BJ (cell line): ENCODE measurements at regions not wholly inside any gene's neighbourhood (a gene's known extent, or its start where the extent isn't known, plus 50 kb on each side); places are given as distances from the start of the nearest gene placed in this dataset.

Experiments
- CTCF ChIA-PET: fragments of 350-600 bp; formaldehyde crosslinking; extraction: SDS; loops from one replicate; lab custom pipeline; 2021; ENCODE audit warnings: antibody characterized with exemption, inconsistent platforms; lab: Yijun Ruan, JAX
- POLR2A ChIA-PET: fragments of 300-600 bp; sonication (Branson Sonifier 250); formaldehyde crosslinking; extraction: SDS; loops from one replicate; lab custom pipeline; 2021; ENCODE audit warnings: antibody characterized with exemption; lab: Charles Lee
- DNase-seq: peaks from one replicate; pipeline ENCODE4 v3.0.0-alpha.2; 2011; ENCODE audit warnings: low read depth
- H3K27me3 ChIP-seq: 2 replicates; pipeline ENCODE4 v1.6.0; 2011; ENCODE audit warnings: low read length; ENCODE audit not compliant: control insufficient read depth, insufficient read depth
- H3K36me3 ChIP-seq: 2 replicates; pipeline ENCODE4 v1.5.1; 2011; ENCODE audit warnings: low read length; ENCODE audit not compliant: control insufficient read depth, insufficient read depth
- H3K4me3 ChIP-seq: 2 replicates; pipeline ENCODE4 v1.5.1; 2011; ENCODE audit warnings: low read depth, mild to moderate bottlenecking, control low read depth, low read length
- TF ChIP-seq, protein P1 (sequence below): IDR thresholded peaks from 2 replicates; pipeline ENCODE4 v1.5.1; 2011; ENCODE audit warnings: low read depth, mild to moderate bottlenecking, control low read depth, inconsistent platforms, low read length, moderate library complexity; ENCODE audit not compliant: insufficient read depth

DNA sequence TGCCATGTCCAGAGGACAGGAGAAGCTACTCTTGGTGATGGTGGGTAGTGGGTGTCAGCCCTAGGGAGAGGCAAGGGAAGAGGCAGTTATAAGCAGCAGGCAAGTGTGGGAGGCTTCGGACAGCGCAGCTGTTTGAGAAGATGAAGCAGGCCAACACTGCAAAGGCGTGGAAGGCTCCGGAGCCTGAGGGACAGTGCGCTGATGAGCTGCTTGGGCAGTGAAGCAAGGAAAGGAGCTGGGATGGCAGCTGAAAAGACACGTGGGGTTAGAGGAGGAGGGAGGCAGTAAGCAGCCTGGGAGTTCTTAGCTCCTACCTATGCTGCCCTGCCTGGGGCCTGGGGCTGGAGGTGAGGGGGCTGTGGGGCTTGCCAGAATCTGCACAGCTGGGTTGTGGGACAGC lies 50.1 kb upstream of the CRTAC1 start:
- Histone ChIP-seq H3K27me3 (peaks cover 1% of the 10 kb centered on the region; the same call in 1 of the 2 replicates), H3K4me3 (no peak overlapping the region), H3K36me3 (no peaks in the 10 kb centered on the region)
- no peak for DNase-seq
- TF ChIP-seq, protein P1, sequence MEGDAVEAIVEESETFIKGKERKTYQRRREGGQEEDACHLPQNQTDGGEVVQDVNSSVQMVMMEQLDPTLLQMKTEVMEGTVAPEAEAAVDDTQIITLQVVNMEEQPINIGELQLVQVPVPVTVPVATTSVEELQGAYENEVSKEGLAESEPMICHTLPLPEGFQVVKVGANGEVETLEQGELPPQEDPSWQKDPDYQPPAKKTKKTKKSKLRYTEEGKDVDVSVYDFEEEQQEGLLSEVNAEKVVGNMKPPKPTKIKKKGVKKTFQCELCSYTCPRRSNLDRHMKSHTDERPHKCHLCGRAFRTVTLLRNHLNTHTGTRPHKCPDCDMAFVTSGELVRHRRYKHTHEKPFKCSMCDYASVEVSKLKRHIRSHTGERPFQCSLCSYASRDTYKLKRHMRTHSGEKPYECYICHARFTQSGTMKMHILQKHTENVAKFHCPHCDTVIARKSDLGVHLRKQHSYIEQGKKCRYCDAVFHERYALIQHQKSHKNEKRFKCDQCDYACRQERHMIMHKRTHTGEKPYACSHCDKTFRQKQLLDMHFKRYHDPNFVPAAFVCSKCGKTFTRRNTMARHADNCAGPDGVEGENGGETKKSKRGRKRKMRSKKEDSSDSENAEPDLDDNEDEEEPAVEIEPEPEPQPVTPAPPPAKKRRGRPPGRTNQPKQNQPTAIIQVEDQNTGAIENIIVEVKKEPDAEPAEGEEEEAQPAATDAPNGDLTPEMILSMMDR: no peak
- CTCF ChIA-PET: interaction anchor here (0.6 to 1.1 kb wide), 3 partner anchors 9 to 91 kb away, joined by 3 read pairs; no protein-coding TSS in a partner anchor
- POLR2A ChIA-PET: no interaction called here
